Esophagus squamous epithelium (tissue), 4 donors: ENCODE measurements at regions not wholly inside any gene's neighbourhood (a gene's known extent, or its start where the extent isn't known, plus 50 kb on each side); places are given as distances from the start of the nearest gene placed in this dataset.

ENCODE experiments used
- POLR2A ChIP-seq, 4 donors: fragments of 450-650 bp; IDR thresholded peaks; one replicate each; pipeline ENCODE4 v1.6.1; 2017; ENCODE audit warnings: antibody characterized with exemption in 4 of 4, mild to moderate bottlenecking in 4 of 4, moderate library complexity in 3 of 4
- TF ChIP-seq, protein P1 (sequence below), 6 experiments: fragments of 450-650 bp in 4 of 6; fragments of 200-600 bp in 2 of 6; sonication (generic) in 2 of 6; IDR thresholded peaks; one replicate each; pipeline ENCODE4 v1.5.1; 2016 to 2019; ENCODE audit warnings: antibody characterized with exemption in 6 of 6, mild to moderate bottlenecking in 4 of 6, moderate library complexity in 4 of 6

DNA sequence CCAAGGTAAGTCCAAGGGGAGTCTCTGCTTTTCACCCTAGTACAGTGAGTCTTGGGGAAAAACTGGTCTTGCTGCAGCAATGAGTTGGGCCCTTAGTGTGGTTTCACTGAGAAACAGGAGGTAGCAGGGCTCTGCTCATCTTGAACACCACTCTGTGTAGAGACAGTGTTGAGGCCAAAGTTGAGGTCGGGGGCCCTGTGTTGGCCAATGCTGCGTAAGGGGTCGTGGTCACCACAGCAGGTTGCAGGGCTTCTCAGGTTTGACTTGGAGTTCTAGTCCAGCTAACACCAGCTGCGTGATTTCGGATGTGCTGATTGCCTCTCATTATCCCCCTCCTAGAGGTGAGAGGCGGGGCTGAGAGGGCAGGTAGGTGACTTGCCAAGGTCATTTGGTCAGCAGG lies 807.5 kb downstream of the VRK1 start:
- TF ChIP-seq, protein P1, sequence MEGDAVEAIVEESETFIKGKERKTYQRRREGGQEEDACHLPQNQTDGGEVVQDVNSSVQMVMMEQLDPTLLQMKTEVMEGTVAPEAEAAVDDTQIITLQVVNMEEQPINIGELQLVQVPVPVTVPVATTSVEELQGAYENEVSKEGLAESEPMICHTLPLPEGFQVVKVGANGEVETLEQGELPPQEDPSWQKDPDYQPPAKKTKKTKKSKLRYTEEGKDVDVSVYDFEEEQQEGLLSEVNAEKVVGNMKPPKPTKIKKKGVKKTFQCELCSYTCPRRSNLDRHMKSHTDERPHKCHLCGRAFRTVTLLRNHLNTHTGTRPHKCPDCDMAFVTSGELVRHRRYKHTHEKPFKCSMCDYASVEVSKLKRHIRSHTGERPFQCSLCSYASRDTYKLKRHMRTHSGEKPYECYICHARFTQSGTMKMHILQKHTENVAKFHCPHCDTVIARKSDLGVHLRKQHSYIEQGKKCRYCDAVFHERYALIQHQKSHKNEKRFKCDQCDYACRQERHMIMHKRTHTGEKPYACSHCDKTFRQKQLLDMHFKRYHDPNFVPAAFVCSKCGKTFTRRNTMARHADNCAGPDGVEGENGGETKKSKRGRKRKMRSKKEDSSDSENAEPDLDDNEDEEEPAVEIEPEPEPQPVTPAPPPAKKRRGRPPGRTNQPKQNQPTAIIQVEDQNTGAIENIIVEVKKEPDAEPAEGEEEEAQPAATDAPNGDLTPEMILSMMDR (IDR thresholded peaks at IDR 0.05): no peak
- TF ChIP-seq POLR2A (IDR thresholded peaks at IDR 0.05): no peak
